Skin epidermis (tissue), 12 donors: ENCODE measurements at regions not wholly inside any gene's neighbourhood (a gene's known extent, or its start where the extent isn't known, plus 50 kb on each side); places are given as distances from the start of the nearest gene placed in this dataset.
A peak's percentile ranks its signal among the peaks of the same experiment; 100 is the strongest.
"Not testable (repeated sequence)": the region's sequence is repeated elsewhere in the genome, so short reads cannot be mapped to it uniquely, and the experiment has no call there.

Experiments
- H3K27ac ChIP-seq, 21 experiments: fragments of 200-600 bp; sonication (generic) in 11 of 21; one replicate each; pipeline ENCODE4 v1.5.0; 2020; ENCODE audit warnings: mild to moderate bottlenecking in 3 of 21, inconsistent platforms in 2 of 21, moderate library complexity in 2 of 21
- H3K4me3 ChIP-seq, 7 experiments: fragments of 200-600 bp; sonication (generic) in 2 of 7; one replicate each; pipeline ENCODE4 v1.5.0; 2020; ENCODE audit warnings: inconsistent platforms in 2 of 7, mild to moderate bottlenecking in 2 of 7, moderate library complexity in 1 of 7

DNA sequence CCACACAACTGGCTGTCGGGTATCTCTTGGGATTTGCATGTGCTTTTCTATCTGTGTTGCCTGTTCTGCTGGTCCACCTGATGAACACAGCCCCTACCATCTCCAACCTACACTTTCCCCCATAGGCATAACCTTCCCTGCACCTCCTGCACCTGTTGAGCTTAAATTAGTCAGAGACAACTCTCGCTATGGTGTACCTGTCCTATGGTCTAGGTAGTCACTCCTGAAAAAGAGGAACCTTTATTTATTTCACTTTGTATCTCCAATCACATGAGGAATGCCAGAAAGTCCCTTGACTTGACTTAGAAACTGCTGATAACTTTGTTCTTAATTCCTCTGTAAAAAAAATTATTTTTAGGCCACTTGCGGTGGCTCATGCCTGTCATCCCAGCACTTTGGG lies 338.1 kb downstream of the DHRSX start:
- Histone ChIP-seq H3K27ac (no peak overlapping the region), H3K4me3 (no peak overlapping the region)

DNA sequence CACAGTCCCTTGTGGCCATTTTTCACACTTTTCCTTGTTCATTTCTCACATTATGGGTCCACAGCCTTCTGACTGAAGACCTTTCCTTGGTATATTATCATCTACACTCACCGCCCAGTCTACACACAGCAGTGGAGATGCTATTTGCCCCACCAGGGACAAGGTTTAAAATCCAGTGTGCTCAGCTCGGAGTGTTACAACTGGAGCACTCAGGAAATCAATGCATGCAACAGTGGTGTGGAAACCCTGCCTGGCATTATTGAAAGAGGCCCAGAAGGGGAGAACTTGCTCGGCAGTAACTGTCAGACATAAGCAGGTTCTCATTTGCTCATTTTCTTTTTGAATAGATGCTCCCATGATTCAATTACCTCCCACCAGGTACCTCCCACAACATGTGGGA lies 340.9 kb downstream of the DHRSX start:
- no peak overlapping the region for H3K27ac ChIP-seq
- no peak overlapping the region for H3K4me3 ChIP-seq

DNA sequence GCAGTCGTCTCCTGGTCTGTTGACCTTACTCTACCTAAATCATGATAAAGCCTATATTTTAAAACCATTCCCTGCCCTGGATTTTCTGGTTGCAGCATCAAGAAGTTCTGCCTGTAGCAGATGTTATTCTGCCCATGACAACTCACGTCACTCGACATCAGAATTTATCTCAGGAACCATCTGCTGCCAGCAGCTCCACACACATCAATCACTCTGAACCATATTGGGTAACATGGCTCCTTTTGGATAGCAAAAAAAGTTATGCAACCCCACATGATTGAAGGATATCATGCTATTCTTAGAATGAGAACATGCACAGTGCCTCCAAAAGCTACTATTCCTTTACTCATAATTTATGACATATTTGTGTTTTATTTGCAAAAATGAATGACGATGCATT lies 341.4 kb downstream of the DHRSX start:
- Histone ChIP-seq H3K4me3 (no peak overlapping the region), H3K27ac (peak overlapping the region in 1 of 21 experiments; percentile 5)

GRCh38 chrX:2150722-2151121 lies 350.1 kb downstream of the DHRSX start:
- Histone ChIP-seq H3K27ac (peak overlapping the region in 3 of 21 experiments; percentile 18 to 65 (median 43)), H3K4me3 (no peak overlapping the region)

DNA sequence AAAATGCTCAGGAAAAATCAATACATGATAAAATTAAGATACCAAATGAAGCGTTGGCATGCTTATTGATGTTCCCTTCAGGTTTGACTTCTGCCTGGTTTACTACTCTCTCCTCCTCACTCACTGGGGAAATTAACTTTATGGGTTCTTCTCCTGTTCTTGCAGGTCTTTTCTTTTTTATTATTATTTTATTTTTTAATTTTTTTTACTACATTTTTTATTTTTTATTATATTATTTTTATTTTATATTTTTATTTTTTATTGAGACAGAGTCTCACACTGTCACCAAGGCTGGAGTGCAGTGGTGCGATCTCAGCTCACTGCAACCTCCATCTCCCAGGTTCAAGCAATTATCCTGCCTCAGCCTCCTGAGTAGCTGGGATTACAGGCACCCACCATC lies 350.8 kb downstream of the DHRSX start:
- peak overlapping the region in 1 of 21 experiments; percentile 43 for H3K27ac ChIP-seq
- H3K4me3 ChIP-seq: not testable (repeated sequence)

- H3K27ac ChIP-seq, H3K4me3 ChIP-seq: not testable (repeated sequence)
These were observed 351.7 kb downstream of the DHRSX start for GRCh38 chrX:2149055-2149454.

DNA sequence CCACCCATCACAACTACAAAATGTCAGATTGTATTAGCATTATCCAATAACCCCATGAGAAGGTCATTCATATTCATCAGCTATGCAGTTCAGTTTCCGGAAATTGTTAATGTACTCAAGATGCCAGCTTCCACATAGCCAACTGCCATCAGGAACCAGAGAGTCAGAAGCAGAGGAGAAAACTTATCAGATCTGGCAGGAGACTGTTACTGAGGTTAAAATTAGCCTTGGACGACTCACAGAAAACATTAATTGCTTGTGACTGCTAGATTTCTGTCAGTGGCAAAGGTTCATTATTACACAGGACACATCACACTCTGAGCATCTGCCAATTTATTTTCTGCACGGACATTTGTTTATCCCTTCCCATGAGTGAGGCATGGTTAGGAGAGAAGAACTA lies 352.8 kb downstream of the DHRSX start:
- Histone ChIP-seq H3K27ac (no peak overlapping the region), H3K4me3 (no peak overlapping the region)

DNA sequence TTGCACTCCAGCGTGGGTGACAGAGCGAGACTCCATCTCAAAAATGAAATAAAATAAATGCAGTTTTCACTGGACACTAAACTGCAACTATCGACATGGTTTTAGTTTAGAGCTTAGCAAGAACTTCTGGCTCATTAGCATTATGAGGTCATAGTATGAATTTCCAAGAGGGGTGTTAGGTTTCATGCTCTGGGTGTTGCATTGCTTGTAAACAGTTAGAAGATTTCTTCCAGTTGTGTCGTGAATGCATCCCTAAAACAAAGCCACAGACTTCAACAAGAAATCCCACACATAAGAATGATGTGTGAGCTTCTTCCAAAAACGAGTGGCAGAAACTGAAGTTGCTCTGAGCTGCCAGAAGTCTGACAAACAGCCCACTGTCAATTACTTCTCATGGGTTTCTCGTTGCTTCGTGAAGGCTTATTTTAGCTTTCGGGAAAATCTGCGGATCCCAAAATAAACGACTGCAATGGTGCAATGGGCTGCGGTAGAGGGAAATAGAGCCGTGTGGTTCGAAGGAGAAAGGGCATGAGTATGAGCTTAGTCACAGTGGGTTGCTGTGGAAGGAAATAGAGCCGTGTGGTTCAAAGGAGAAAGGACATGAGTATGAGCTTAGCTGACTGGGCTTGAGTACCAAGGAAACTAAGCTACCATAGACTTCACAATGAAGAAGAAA lies 354.9 kb downstream of the DHRSX start:
- H3K4me3 ChIP-seq: no peak overlapping the region
- no peak overlapping the region for H3K27ac ChIP-seq

GRCh38 chrX:2137882-2138281 lies 362.9 kb downstream of the DHRSX start:
- H3K4me3 ChIP-seq: no peak overlapping the region
- H3K27ac ChIP-seq: no peak overlapping the region

GRCh38 chrX:2136848-2137247 lies 363.9 kb downstream of the DHRSX start:
- Histone ChIP-seq H3K27ac (no peak overlapping the region), H3K4me3 (no peak overlapping the region)

- no peak overlapping the region for H3K27ac ChIP-seq
- H3K4me3 ChIP-seq: no peak overlapping the region
These were observed 365.4 kb downstream of the DHRSX start for GRCh38 chrX:2135421-2135820.

GRCh38 chrX:2134782-2135181 lies 366.0 kb downstream of the DHRSX start:
- H3K4me3 ChIP-seq: no peak overlapping the region

More at GRCh38 chrX:2134782-2135181, 366.0 kb downstream of the DHRSX start:
- no peak overlapping the region for H3K27ac ChIP-seq
